ENCODE measurements at regions not wholly inside any gene's neighbourhood (a gene's known extent, or its start where the extent isn't known, plus 50 kb on each side); places are given as distances from the start of the nearest gene placed in this dataset.

- H2AFZ ChIP-seq (ENCODE audit: low read length): no peak overlapping the region
Measured at GRCh38 chr1:192059407-192059806, 98.9 kb upstream of the RGS18 start.

GRCh38 chr1:192061556-192061955 is 96.7 kb upstream of the RGS18 start:
- H3K9me3 ChIP-seq (ENCODE audit: low read length): no peaks in the 10 kb centered on the region
- H3K79me2 ChIP-seq (ENCODE audit: insufficient read depth, low read length): no peaks in the 10 kb centered on the region
- CTCF ChIA-PET (ENCODE audit: low intra/inter-chr PET ratio, low total read pairs): no interaction called here
- no peak overlapping the region for H2AFZ ChIP-seq (ENCODE audit: low read length)
- no peak for FAIRE-seq
- H3K27me3 ChIP-seq (ENCODE audit: control insufficient read depth in 1 of 2, insufficient read depth in 2 of 2, low read length in 2 of 2): no peaks in the 10 kb centered on the region
- no TSS peak for BruUV-seq (replicated peaks)
- ATAC-seq: no peak
- in situ Hi-C loops (cut with HindIII; ENCODE audit: extremely low pct_ligation_motif_present, low pct_unique_long_range_greater_than_20kb): no loop called here
- WGBS (ENCODE audit: low lambda C conversion rate): 0% methylated on average over 2 of the region's 2 CpGs
- no peak overlapping the region for H3K4me2 ChIP-seq (ENCODE audit: low read depth, low read length)
- intact Hi-C loops (cut with micrococcal nuclease; ENCODE audit: unreplicated experiment): no loop called here
- no peak overlapping the region for H3K4me3 ChIP-seq (replicated peaks in 1 of 3; ENCODE audit: insufficient read depth in 1 of 3, low read depth in 2 of 3, low read length in 3 of 3)
- POLR2A ChIA-PET: no interaction called here
- no peaks in the 10 kb centered on the region for H4K20me1 ChIP-seq (ENCODE audit: insufficient read depth, low read length)
- H3K27ac ChIP-seq (ENCODE audit: extremely low read length, insufficient read depth, low read length): no peak overlapping the region
- no peak for DNase-seq (ENCODE audit: low spot score)
- H3K4me1 ChIP-seq (ENCODE audit: insufficient read depth, low read length): no peaks in the 10 kb centered on the region
- H3K36me3 ChIP-seq (replicated peaks in 1 of 2; ENCODE audit: control insufficient read depth in 1 of 2, insufficient read depth in 2 of 2, low read length in 2 of 2): no peaks in the 10 kb centered on the region
- no peak for TF ChIP-seq AKAP8 (CRISPR knock-in tag; IDR thresholded peaks at IDR 0.05)
- TF ChIP-seq SSRP1 (CRISPR knock-in tag; IDR thresholded peaks at IDR 0.05): no peak
- no peak for TF ChIP-seq FOXO4 (CRISPR knock-in tag; conservative IDR thresholded peaks at IDR 0.05)
- no peak for TF ChIP-seq ZSCAN20 (CRISPR knock-in tag; IDR thresholded peaks at IDR 0.05; ENCODE audit: borderline replicate concordance)
- no peak for TF ChIP-seq ARID4A (CRISPR knock-in tag; IDR thresholded peaks at IDR 0.05; ENCODE audit: borderline replicate concordance)
- no peak overlapping the region for H3K9ac ChIP-seq (ENCODE audit: insufficient read depth, low read depth, low read length)

More at GRCh38 chr1:192059407-192059806, 98.9 kb upstream of the RGS18 start:
- H3K4me1 ChIP-seq (ENCODE audit: insufficient read depth, low read length): no peaks in the 10 kb centered on the region
- POLR2A ChIA-PET: no interaction called here
- intact Hi-C loops (cut with micrococcal nuclease; ENCODE audit: unreplicated experiment): no loop called here
- in situ Hi-C loops (cut with HindIII; ENCODE audit: extremely low pct_ligation_motif_present, low pct_unique_long_range_greater_than_20kb): no loop called here
- H3K36me3 ChIP-seq (replicated peaks in 1 of 2; ENCODE audit: control insufficient read depth in 1 of 2, insufficient read depth in 2 of 2, low read length in 2 of 2): no peaks in the 10 kb centered on the region
- H3K9ac ChIP-seq (ENCODE audit: insufficient read depth, low read depth, low read length): no peak overlapping the region
- TF ChIP-seq CSRNP2 (CRISPR knock-in tag; conservative IDR thresholded peaks at IDR 0.05; ENCODE audit: low read depth): no peak
- no peak for TF ChIP-seq TBX3 (IDR thresholded peaks at IDR 0.05; ENCODE audit: borderline replicate concordance)
- TF ChIP-seq NCOA1 (CRISPR knock-in tag; IDR thresholded peaks at IDR 0.05): no peak
- no peak for TF ChIP-seq ZNF225 (CRISPR knock-in tag; IDR thresholded peaks at IDR 0.05)
- TF ChIP-seq ZNF749 (CRISPR knock-in tag; IDR thresholded peaks at IDR 0.05; ENCODE audit: borderline replicate concordance): no peak
- TF ChIP-seq ZNF121 (CRISPR knock-in tag; IDR thresholded peaks at IDR 0.05): no peak
- no peak for TF ChIP-seq RAD51 (IDR thresholded peaks at IDR 0.05; ENCODE audit: borderline replicate concordance)
- no peak for TF ChIP-seq HOXA9 (CRISPR knock-in tag; IDR thresholded peaks at IDR 0.05; ENCODE audit: borderline replicate concordance)
- no peak for TF ChIP-seq JARID2 (CRISPR knock-in tag; IDR thresholded peaks at IDR 0.05; ENCODE audit: insufficient replicate concordance)
- no peak overlapping the region for H3K4me2 ChIP-seq (ENCODE audit: low read depth, low read length)
- CTCF ChIA-PET (ENCODE audit: low intra/inter-chr PET ratio, low total read pairs): no interaction called here
- ATAC-seq (no peak), FAIRE-seq (no peak), DNase-seq (ENCODE audit: low spot score) (no peak)
- H3K27ac ChIP-seq (ENCODE audit: extremely low read length, insufficient read depth, low read length): no peak overlapping the region
- 0% methylated on average over 1 of the region's 1 CpG for WGBS (ENCODE audit: low lambda C conversion rate)
- H3K9me3 ChIP-seq (ENCODE audit: low read length): no peaks in the 10 kb centered on the region
- H3K79me2 ChIP-seq (ENCODE audit: insufficient read depth, low read length): no peaks in the 10 kb centered on the region
- H3K4me3 ChIP-seq (replicated peaks in 1 of 3; ENCODE audit: insufficient read depth in 1 of 3, low read depth in 2 of 3, low read length in 3 of 3): no peak overlapping the region
- H4K20me1 ChIP-seq (ENCODE audit: insufficient read depth, low read length): no peaks in the 10 kb centered on the region
- H3K27me3 ChIP-seq (ENCODE audit: control insufficient read depth in 1 of 2, insufficient read depth in 2 of 2, low read length in 2 of 2): no peaks in the 10 kb centered on the region
- BruUV-seq (replicated peaks): no TSS peak

Data from HepG2 (cell line).